Panc1 (cell line): ENCODE measurements at regions not wholly inside any gene's neighbourhood (a gene's known extent, or its start where the extent isn't known, plus 50 kb on each side); places are given as distances from the start of the nearest gene placed in this dataset.

ENCODE experiments used
- POLR2AphosphoS5 ChIP-seq: IDR thresholded peaks from 2 replicates; pipeline ENCODE4 v1.6.1; 2012; ENCODE audit warnings: mild to moderate bottlenecking, low read depth, low read length, moderate library complexity
- SIN3A ChIP-seq: IDR thresholded peaks from 2 replicates; pipeline ENCODE4 v1.6.1; 2012; ENCODE audit warnings: low read depth, mild to moderate bottlenecking, low read length, moderate library complexity, borderline replicate concordance; ENCODE audit not compliant: insufficient read depth
- TCF7L2 ChIP-seq: IDR thresholded peaks from 2 replicates; pipeline ENCODE4 v1.6.1; 2011; ENCODE audit warnings: mild to moderate bottlenecking, low read depth, low read length, inconsistent platforms
- TF ChIP-seq, protein P1 (sequence below): fragments of 450-650 bp; IDR thresholded peaks from 2 replicates; pipeline ENCODE4 v1.5.1; 2017; ENCODE audit warnings: mild to moderate bottlenecking
- TF ChIP-seq, protein P2 (sequence below), 2 experiments: IDR thresholded peaks; 2 replicates each; pipeline ENCODE4 v1.6.1; 2011 to 2012; ENCODE audit warnings: low read depth in 2 of 2, control low read depth in 1 of 2, low read length in 1 of 2, mild to moderate bottlenecking in 1 of 2, moderate library complexity in 1 of 2; ENCODE audit not compliant: insufficient read depth in 1 of 2

DNA sequence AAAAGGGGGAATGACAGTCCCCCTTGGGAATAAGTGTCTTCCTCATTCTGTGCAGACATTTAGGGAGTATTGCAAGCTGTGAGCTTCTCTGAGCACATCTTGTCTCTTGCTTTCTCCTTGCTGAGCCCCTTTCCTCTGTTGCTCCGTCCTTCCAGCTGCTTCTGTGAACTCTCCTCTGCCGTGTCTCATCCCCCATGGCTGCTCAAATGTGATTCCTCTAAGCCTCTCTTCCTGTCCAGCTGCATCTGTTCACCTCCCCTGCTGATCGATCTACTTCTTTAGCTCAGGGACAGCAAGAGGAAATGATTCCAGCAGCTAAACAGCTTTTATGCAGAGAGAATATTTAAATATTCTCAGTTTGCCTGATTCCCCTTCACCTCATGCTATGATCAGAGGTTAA is 328.0 kb upstream of the DNAJC19 start:
- TF ChIP-seq, protein P1, sequence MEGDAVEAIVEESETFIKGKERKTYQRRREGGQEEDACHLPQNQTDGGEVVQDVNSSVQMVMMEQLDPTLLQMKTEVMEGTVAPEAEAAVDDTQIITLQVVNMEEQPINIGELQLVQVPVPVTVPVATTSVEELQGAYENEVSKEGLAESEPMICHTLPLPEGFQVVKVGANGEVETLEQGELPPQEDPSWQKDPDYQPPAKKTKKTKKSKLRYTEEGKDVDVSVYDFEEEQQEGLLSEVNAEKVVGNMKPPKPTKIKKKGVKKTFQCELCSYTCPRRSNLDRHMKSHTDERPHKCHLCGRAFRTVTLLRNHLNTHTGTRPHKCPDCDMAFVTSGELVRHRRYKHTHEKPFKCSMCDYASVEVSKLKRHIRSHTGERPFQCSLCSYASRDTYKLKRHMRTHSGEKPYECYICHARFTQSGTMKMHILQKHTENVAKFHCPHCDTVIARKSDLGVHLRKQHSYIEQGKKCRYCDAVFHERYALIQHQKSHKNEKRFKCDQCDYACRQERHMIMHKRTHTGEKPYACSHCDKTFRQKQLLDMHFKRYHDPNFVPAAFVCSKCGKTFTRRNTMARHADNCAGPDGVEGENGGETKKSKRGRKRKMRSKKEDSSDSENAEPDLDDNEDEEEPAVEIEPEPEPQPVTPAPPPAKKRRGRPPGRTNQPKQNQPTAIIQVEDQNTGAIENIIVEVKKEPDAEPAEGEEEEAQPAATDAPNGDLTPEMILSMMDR: no peak
- TF ChIP-seq, protein P2, sequence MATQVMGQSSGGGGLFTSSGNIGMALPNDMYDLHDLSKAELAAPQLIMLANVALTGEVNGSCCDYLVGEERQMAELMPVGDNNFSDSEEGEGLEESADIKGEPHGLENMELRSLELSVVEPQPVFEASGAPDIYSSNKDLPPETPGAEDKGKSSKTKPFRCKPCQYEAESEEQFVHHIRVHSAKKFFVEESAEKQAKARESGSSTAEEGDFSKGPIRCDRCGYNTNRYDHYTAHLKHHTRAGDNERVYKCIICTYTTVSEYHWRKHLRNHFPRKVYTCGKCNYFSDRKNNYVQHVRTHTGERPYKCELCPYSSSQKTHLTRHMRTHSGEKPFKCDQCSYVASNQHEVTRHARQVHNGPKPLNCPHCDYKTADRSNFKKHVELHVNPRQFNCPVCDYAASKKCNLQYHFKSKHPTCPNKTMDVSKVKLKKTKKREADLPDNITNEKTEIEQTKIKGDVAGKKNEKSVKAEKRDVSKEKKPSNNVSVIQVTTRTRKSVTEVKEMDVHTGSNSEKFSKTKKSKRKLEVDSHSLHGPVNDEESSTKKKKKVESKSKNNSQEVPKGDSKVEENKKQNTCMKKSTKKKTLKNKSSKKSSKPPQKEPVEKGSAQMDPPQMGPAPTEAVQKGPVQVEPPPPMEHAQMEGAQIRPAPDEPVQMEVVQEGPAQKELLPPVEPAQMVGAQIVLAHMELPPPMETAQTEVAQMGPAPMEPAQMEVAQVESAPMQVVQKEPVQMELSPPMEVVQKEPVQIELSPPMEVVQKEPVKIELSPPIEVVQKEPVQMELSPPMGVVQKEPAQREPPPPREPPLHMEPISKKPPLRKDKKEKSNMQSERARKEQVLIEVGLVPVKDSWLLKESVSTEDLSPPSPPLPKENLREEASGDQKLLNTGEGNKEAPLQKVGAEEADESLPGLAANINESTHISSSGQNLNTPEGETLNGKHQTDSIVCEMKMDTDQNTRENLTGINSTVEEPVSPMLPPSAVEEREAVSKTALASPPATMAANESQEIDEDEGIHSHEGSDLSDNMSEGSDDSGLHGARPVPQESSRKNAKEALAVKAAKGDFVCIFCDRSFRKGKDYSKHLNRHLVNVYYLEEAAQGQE (IDR thresholded peaks at IDR 0.05; ENCODE audit: insufficient read depth in 1 of 2, low read depth in 2 of 2, low read length in 1 of 2): no peak
- TF ChIP-seq POLR2AphosphoS5 (no peak), SIN3A (no peak), TCF7L2 (no peak)
